Fibroblast of lung (primary cell): ENCODE measurements at regions not wholly inside any gene's neighbourhood (a gene's known extent, or its start where the extent isn't known, plus 50 kb on each side); places are given as distances from the start of the nearest gene placed in this dataset.

Experiments used
- DNase-seq, 2 donors: peaks; one replicate each; pipeline versions ENCODE4 v3.0.0 to v3.0.0-alpha.2; 2010; ENCODE audit warnings: low read depth in 2 of 2
- H2AFZ ChIP-seq: 2 replicates; pipeline ENCODE4 v1.5.1; 2012; ENCODE audit warnings: low read length, control low read depth, inconsistent platforms
- H3K27ac ChIP-seq: 2 replicates; pipeline ENCODE4 v1.5.1; 2011; ENCODE audit warnings: low read length, control low read depth; ENCODE audit not compliant: insufficient read depth
- H3K27me3 ChIP-seq: 2 replicates; pipeline ENCODE4 v1.5.1; 2011; ENCODE audit warnings: mild to moderate bottlenecking, low read length; ENCODE audit not compliant: control insufficient read depth, insufficient read depth
- H3K36me3 ChIP-seq: 2 replicates; pipeline ENCODE4 v1.5.1; 2011; ENCODE audit warnings: low read length; ENCODE audit not compliant: control insufficient read depth, insufficient read depth
- H3K4me1 ChIP-seq: 2 replicates; pipeline ENCODE4 v1.5.1; 2011; ENCODE audit warnings: low read length; ENCODE audit not compliant: control insufficient read depth, insufficient read depth; ENCODE audit errors: extremely low read depth
- H3K4me2 ChIP-seq: 2 replicates; pipeline ENCODE4 v1.5.1; 2011; ENCODE audit warnings: low read length, control low read depth; ENCODE audit not compliant: insufficient read depth; ENCODE audit errors: extremely low read depth
- H3K4me3 ChIP-seq, 4 experiments: fragments of 200-600 bp in 1 of 4; sonication (generic) in 1 of 4; replicated peaks in 1 of 4; 2 replicates each; pipeline ENCODE4 v1.5.1; 2011 to 2016; ENCODE audit warnings: low read length in 4 of 4, low read depth in 3 of 4, mild to moderate bottlenecking in 3 of 4, control low read depth in 2 of 4, inconsistent platforms in 1 of 4, mixed read lengths in 1 of 4; ENCODE audit not compliant: insufficient read depth in 1 of 4; ENCODE audit errors: control extremely low read depth in 1 of 4
- H3K79me2 ChIP-seq: 2 replicates; pipeline ENCODE4 v1.5.1; 2012; ENCODE audit warnings: mild to moderate bottlenecking, low read length, inconsistent platforms; ENCODE audit not compliant: control insufficient read depth, insufficient read depth
- H3K9ac ChIP-seq: 2 replicates; pipeline ENCODE4 v1.5.1; 2011; ENCODE audit warnings: mild to moderate bottlenecking, low read length, control low read depth; ENCODE audit not compliant: insufficient read depth
- H3K9me3 ChIP-seq: 2 replicates; pipeline ENCODE4 v1.5.1; 2012; ENCODE audit warnings: low read depth, low read length; ENCODE audit not compliant: control insufficient read depth, insufficient read depth
- H4K20me1 ChIP-seq: 2 replicates; pipeline ENCODE4 v1.5.1; 2011; ENCODE audit warnings: low read length; ENCODE audit not compliant: control insufficient read depth, insufficient read depth; ENCODE audit errors: extremely low read depth
- EZH2 ChIP-seq: IDR thresholded peaks from 2 replicates; pipeline ENCODE4 v1.5.1; 2012; ENCODE audit warnings: low read length, control low read depth, mild to moderate bottlenecking; ENCODE audit errors: missing control alignments
- TF ChIP-seq, protein P1 (sequence below), 2 donors: IDR thresholded peaks in 1 of 2; conservative IDR thresholded peaks in 1 of 2; 1 replicate in 1 of 2; 2 replicates in 1 of 2; pipeline ENCODE4 v1.5.1; 2011 to 2012; ENCODE audit warnings: low read length in 2 of 2, control low read depth in 1 of 2, inconsistent platforms in 1 of 2, low read depth in 1 of 2, mild to moderate bottlenecking in 1 of 2

DNA sequence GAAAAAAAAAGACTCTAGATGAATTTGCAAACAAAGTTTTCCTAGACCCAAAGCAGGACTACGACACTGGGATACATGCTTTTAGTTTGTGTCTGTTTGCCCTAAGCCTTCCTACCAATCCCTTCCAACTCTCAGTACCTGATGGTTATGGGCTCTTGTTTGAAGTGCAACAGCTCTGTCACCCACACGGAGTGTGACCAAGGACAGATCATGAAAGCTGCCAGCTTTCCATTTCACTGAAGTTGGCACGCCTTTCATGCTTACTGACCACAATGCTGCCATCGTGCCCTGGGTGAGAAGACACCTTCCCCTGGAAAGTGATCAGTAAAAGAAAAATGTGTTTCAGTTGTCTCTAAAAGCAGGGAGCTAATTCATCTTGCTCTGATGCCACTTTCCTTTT is 312.5 kb upstream of the PTBP2 start:
- Histone ChIP-seq H3K9me3 (no peaks in the 10 kb centered on the region), H3K4me2 (no peak overlapping the region), H3K4me1 (no peaks in the 10 kb centered on the region)

DNA sequence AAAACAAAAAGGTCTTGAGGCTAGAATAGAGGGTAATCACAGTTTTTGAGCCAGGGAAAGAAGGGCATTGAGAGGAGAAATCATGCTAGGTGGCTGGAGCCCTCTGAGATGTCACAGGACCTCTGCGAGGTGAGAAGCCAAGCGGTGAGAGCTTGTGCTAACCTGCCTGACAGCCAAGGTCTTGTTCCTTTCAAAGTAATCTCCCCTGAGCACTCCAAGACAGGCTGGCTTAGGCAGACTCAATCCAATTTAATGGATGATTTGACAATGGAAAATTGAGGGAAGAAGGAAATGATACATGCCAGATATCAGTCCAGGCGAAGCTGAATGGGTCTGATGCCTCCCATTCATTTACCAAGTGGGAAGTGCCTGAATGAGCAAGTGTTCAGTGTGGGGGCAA is 311.9 kb upstream of the PTBP2 start:
- no peak overlapping the region for H3K27ac ChIP-seq
- no peaks in the 10 kb centered on the region for H3K4me1 ChIP-seq
- H3K27me3 ChIP-seq = no peaks in the 10 kb centered on the region
- H2AFZ ChIP-seq = no peak overlapping the region
- H4K20me1 ChIP-seq = no peaks in the 10 kb centered on the region
- no peaks in the 10 kb centered on the region for H3K36me3 ChIP-seq
- TF ChIP-seq, protein P1, sequence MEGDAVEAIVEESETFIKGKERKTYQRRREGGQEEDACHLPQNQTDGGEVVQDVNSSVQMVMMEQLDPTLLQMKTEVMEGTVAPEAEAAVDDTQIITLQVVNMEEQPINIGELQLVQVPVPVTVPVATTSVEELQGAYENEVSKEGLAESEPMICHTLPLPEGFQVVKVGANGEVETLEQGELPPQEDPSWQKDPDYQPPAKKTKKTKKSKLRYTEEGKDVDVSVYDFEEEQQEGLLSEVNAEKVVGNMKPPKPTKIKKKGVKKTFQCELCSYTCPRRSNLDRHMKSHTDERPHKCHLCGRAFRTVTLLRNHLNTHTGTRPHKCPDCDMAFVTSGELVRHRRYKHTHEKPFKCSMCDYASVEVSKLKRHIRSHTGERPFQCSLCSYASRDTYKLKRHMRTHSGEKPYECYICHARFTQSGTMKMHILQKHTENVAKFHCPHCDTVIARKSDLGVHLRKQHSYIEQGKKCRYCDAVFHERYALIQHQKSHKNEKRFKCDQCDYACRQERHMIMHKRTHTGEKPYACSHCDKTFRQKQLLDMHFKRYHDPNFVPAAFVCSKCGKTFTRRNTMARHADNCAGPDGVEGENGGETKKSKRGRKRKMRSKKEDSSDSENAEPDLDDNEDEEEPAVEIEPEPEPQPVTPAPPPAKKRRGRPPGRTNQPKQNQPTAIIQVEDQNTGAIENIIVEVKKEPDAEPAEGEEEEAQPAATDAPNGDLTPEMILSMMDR (conservative IDR thresholded peaks at IDR 0.05 in 1 of 2, IDR thresholded peaks at IDR 0.05 in 1 of 2; ENCODE audit: low read depth in 1 of 2, low read length in 2 of 2) = no peak
- TF ChIP-seq EZH2 = no peak
- no peaks in the 10 kb centered on the region for H3K79me2 ChIP-seq
- H3K9me3 ChIP-seq = no peaks in the 10 kb centered on the region
- H3K4me3 ChIP-seq = no peak overlapping the region
- H3K9ac ChIP-seq = no peak overlapping the region
- no peak overlapping the region for H3K4me2 ChIP-seq
- no peak for DNase-seq

More for the DNA sequence above, 312.5 kb upstream of the PTBP2 start:
- no peaks in the 10 kb centered on the region for H3K36me3 ChIP-seq
- H3K27ac ChIP-seq = no peak overlapping the region
- H3K9ac ChIP-seq = no peak overlapping the region
- no peak overlapping the region for H3K4me3 ChIP-seq
- no peaks in the 10 kb centered on the region for H3K27me3 ChIP-seq
- no peaks in the 10 kb centered on the region for H4K20me1 ChIP-seq
- no peaks in the 10 kb centered on the region for H3K79me2 ChIP-seq
- TF ChIP-seq, protein P1 (conservative IDR thresholded peaks at IDR 0.05 in 1 of 2, IDR thresholded peaks at IDR 0.05 in 1 of 2; ENCODE audit: low read depth in 1 of 2, low read length in 2 of 2) = no peak
- no peak for DNase-seq
- no peak overlapping the region for H2AFZ ChIP-seq

DNA sequence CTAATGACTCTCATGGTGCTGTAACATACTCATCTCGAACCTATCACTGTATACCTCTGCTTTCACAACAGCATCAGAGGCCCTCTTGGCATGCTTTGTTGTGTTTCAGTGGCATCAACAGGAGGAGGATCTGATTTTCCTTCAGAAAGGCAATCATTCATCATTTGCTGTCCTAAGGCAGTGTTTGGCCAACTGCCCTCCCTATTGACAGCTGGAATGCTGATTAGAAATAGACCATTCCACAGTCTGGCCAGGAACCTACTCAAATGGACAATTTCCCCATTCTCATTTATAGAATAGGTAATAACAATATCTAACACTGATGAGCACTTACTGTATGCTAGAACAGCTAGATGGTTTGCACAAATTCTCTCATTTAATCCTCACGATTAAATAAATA is 310.6 kb upstream of the PTBP2 start:
- H3K4me1 ChIP-seq = no peaks in the 10 kb centered on the region
- no peak for TF ChIP-seq EZH2
- TF ChIP-seq, protein P1 (conservative IDR thresholded peaks at IDR 0.05 in 1 of 2, IDR thresholded peaks at IDR 0.05 in 1 of 2; ENCODE audit: low read depth in 1 of 2, low read length in 2 of 2) = no peak
- H3K36me3 ChIP-seq = no peaks in the 10 kb centered on the region
- H3K27ac ChIP-seq = no peak overlapping the region
- H4K20me1 ChIP-seq = no peaks in the 10 kb centered on the region
- H3K27me3 ChIP-seq = no peaks in the 10 kb centered on the region
- H3K4me3 ChIP-seq = no peak overlapping the region
- no peaks in the 10 kb centered on the region for H3K79me2 ChIP-seq
- no peak for DNase-seq
- no peak overlapping the region for H2AFZ ChIP-seq
- no peak overlapping the region for H3K9ac ChIP-seq
- no peaks in the 10 kb centered on the region for H3K9me3 ChIP-seq
- H3K4me2 ChIP-seq = no peak overlapping the region
